NCI-H774 (cell line): ENCODE measurements at regions not wholly inside any gene's neighbourhood (a gene's known extent, or its start where the extent isn't known, plus 50 kb on each side); places are given as distances from the start of the nearest gene placed in this dataset.

Experiments
- DNase-seq: peaks from one replicate; lab custom pipeline; 2025; lab: John Stamatoyannopoulos, UW

DNA sequence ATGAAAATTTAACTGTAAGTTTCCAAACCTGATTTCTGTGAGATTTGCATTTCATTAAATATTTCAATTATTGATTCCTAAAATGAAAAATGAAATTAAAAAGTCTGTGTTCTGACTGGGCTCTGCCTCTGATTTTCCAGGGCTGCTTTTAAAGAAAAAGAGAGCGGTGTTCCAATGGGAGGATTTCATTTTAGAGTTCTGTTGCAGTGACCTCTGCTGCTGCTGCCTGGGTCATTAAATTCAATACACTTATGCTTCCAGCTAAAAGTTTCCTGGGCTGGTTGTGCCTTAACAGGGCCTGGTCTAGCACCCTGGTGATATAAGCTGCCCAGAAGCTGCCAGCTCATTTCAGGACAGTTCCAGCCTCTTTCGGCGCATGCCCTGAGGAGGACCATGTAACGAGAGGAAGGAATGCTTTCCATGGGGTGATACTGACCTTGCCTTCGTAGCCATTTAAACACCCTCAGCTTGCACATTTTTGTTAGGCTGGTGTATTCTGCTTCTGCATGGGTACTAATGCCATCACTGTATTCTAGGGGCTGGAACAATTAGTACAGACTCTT is 93.3 kb downstream of the TMEM174 start:
- DNase-seq = no peak

- no peak for DNase-seq
These were observed 92.6 kb downstream of the TMEM174 start for GRCh38 chr5:73265641-73266040.

GRCh38 chr5:73264631-73265030 is 91.6 kb downstream of the TMEM174 start:
- DNase-seq = no peak

DNA sequence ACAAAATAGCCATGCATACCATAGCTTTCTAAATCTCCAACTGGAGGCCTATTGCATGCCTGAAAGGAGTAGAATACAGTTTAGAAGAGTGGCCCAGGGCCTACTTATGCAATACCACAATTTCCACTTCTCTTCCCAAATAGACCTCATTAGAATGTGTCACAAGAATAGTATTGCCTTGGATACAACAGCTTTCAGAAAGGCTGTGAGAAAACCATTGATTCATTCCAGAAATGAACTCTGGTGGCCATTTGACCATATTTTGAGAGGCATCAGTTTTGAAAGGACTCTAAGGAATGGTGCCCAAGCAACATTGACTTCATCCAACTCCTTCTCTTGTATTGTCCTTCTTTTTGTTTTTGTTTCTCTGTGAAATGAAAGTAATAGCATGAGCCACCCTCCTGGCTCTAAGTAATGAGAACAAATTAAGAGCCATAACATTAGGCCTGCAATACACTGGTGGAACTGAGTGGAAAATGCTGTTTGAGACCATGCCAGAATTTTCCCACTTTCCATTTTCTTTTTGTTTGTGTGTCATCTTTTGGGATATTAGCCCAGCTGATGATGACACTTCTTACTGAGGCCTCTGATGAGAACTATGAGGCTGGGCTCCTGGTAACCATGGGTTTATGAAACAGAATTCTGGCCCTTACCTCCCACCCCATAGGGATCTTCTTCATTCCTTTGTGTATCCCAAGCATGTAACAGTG is 90.2 kb downstream of the TMEM174 start:
- DNase-seq = no peak

- DNase-seq = no peak
These were observed 83.9 kb downstream of the TMEM174 start for GRCh38 chr5:73256862-73257261.

- DNase-seq = no peak
These were observed 83.5 kb downstream of the TMEM174 start for GRCh38 chr5:73256462-73256861.

DNA sequence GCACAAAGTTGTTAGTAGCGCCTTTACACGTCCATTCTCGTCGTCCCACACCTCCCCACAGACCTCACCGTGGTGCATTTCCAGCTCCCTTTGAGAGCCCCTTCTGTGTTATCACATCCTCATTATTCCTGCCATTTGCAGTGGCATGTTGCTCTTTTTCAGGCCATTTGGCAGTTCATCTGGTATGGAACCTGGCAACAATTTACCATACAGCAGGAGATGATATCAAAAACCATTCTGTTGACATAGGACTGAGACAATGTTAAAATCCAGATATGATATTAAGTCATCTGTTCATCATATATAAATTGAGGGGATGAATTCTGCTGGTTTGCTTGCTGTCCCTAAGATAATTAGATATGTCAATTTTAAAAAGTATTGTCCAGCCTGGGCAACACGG is 83.0 kb downstream of the TMEM174 start:
- no peak for DNase-seq

DNA sequence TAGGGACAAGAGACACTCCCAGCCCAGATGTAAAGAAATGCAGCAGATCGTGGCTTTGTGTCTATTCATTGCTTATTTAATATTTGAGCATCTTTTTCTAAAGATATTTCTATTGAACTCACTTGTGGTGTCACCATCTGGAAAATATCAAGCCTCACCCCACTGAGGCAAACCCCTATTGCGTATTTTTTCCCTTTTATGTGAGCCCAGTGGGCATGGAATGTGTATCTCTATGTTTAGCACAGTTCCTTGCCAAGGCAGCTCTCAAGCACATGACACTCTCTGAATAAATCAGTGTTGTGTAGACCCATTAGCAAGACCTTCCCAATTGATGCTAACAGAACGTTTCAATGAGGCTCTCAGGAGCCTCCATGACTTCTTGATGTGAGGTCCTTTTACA is 81.6 kb downstream of the TMEM174 start:
- no peak for DNase-seq

DNA sequence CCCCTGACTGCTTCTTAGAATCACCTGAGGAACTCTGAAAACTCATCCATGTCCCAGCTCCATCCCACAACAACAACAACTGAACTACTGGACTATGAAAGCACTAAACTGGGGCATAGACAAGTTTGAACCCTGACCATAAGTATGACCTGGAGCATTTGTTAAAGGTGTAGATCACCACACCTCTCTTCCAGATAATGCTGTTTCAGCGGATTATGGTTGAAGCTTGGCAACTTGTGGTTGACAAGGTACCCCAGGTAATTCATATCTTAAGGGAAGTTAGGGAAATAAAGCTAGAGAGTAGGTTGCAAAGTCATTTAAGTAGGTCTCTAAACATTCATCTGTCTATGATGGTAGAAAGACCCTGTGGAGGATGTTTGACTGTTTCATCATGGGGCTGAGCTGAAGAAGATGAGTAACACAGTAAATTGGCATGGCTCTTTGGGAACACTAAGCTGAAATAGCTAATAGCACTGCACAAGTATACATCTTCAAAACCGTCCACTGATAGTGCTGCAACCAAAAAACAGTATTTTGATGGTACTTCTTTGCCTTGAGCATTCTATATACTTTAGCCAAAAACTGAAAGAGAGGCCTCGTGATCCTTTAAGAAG is 80.2 kb downstream of the TMEM174 start:
- DNase-seq = no peak

DNA sequence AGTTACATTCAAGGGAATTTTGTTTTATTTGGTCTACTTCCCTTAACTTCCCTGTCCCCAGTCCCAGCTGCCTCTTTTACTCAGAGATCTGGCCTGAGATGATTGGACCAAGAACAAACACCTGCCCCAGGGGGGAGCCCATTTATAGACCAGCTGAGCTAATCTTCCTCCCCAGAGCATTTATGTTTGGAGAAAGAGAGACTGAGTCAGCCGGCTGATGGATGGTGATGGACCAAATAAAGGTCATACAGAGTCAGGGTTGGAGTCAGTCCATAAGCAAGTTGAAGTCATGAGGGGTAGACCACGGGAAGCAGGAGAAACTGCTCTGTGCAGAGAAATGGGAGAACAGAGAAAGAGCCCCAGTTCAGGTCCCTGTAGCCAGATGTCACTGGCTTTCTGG is 77.7 kb downstream of the TMEM174 start:
- no peak for DNase-seq

- DNase-seq = no peak
These were observed 69.7 kb downstream of the TMEM174 start for GRCh38 chr5:73242735-73243134.

- DNase-seq = no peak
These were observed 65.9 kb downstream of the TMEM174 start for GRCh38 chr5:73238873-73239272.

DNA sequence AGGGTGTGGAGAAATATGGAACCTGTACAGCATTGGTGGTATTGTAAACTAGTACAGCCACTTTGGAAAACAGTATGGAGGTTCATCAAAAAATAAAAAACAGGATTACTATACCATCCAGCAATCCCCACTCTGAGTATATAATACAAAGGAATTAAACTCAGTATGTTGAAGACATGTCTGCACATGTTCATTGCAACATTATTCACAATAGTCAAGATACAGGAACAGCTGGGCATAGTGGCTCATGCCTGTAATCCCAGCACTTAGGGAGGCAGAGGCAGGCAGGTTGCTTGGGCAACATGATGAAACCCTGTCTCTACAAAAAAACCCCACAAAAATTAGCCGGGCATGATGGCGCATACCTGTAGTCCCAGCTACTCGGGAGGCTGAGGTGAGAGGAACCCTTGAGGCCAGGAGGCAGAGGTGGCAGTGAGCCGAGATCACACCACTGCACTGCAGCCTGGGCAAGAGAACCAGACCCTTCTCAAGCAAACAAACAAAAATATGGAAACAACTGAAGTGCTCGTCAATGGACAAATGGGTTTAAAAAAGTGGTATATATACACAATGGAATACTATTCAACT is 63.6 kb downstream of the TMEM174 start:
- no peak for DNase-seq

DNA sequence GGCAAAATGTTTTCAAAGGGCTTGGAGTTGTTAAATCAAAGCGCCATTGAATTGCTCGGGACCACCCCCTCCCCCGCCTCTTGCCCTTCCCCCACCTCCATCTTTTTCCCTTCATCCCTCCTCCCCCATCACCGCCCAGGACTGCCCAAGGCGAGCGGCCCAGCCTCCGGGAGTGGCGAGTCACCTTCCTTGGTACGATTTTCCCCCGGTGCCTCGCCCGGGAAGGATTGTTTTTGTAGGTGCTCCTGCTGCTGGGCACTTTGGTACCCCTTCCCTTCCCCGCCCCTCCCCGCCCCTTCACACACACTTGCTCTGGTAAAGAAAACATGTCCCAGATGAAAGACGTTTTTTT is 61.2 kb downstream of the TMEM174 start:
- DNase-seq = no peak

GRCh38 chr5:73233461-73234203 is 60.6 kb downstream of the TMEM174 start:
- no peak for DNase-seq

- DNase-seq = no peak
These were observed 60.1 kb downstream of the TMEM174 start for GRCh38 chr5:73233053-73233460.

DNA sequence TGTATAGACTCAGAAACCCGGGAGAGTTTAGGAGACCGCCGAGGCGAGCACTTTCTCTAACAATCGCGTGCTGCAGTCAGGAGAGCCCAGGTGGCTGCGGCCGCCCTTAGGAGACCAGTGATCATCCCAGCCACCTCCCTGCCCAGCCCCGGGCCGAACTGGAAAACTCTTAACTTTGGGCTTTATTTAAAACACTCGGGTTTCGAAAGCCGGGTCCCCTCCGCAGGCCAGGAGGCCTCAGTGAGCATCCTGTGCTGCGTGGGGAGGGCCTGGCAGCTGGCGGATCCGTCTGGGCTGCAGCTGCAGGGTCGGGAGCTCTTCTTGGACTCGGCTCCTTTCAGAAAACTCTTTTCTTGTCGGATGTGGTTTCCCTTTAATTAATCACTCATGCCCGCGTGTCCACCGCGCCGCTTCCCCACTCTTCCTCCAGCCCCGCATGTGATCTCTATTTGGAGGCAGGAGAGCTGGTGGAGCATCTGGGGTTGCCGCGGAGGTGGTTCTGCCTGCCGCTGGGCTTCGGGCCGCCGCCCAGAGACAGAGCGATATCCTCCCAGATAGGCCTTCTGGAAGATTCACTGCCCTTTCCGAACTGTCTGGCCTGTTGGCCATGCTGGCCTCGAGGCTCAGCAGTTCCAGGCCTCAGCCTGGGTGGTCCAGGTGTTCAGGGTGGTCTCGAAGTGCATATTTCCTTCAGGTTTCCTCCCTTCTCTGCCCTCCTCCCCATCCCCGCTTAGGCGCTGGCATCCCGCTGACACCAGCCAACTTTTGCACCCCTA is 59.5 kb downstream of the TMEM174 start:
- DNase-seq = no peak

DNA sequence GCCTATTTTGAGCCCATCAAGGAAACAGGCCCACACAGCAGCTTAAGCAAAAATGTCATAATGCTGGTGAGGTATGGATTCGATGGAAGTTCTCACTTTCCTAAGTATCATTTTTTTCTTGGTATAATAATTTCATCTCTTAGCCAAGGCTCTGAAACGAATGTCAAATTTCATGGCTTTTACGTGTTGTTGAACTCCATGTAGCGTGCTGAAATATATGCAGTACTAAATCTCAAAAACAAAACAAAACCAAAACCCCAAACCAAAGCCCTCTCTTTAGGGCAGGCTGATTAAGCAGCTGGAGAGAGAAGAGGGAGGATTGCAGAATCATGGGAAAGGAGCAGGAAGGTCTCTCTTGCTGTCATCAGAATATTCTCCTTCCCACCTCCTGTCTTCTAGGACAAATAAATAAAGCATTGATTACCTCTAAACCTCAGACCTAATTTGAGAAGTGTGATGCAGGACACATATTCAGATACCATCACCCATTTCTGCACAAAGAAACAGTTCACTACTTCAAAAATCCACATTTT is 58.3 kb downstream of the TMEM174 start:
- DNase-seq = no peak

DNA sequence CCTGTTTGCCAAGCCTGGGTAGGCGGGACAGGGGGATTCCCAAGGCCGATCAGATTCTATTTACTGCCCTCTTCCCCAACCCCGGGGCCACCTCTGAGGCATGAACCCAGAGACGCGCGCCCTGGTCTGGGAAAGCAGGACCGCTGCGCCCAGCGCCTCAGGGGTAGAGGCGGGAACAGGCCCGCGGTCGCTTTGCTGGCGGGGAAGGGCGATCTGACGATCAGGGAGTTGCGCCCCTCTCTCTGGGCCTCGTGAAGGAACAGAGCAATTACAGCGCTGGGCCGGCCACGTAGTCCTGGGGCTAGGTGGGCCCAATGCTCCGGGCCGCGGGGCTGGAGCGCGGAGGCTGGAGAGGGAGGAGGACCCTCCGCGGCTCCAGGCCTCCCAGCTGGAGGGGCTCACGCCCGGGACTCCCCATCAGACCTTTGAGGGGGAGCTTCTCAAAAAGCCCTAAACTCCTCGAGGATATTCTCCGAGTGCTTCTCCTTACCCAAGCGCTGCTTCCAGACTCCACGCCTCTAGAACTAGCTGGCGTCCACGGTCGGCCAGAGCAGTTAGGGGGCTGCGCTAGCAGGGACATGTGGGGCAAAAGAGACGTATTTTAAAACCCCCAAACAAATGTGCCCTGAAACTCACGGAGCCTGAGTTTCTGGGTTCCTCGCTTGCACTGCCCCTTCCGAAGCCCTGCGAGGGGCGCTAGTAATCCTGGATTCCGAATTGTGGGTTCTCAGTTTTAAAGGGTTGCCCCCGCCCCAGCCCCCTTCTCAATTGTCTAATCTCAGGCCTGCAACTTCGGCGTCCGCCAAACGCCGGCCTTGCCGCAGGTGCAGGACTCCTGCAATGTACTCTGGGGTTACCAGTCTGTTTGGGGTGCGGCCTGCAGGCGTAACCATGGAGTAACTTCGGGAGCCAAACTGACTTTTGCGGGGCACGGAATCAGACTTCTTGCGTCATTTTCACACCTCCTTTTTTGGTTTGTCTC is 57.6 kb downstream of the TMEM174 start:
- DNase-seq = no peak

- DNase-seq = no peak
These were observed 56.3 kb downstream of the TMEM174 start for GRCh38 chr5:73229271-73229670.
